Loucy (cell line): ENCODE measurements at regions not wholly inside any gene's neighbourhood (a gene's known extent, or its start where the extent isn't known, plus 50 kb on each side); places are given as distances from the start of the nearest gene placed in this dataset.

Experiments used
- H2AFZ ChIP-seq: fragments of 200-600 bp; sonication (generic); 2 replicates; pipeline ENCODE4 v1.6.0; 2016; ENCODE audit warnings: antibody characterized with exemption, mild to moderate bottlenecking, low read length, moderate library complexity
- H3F3A ChIP-seq: fragments of 200-600 bp; 2 replicates; pipeline ENCODE4 v1.6.0; 2016; ENCODE audit warnings: antibody characterized with exemption, low read depth, mild to moderate bottlenecking
- H3K27me3 ChIP-seq: fragments of 200-600 bp; sonication (generic); 2 replicates; pipeline ENCODE4 v1.6.1; 2014; ENCODE audit warnings: low read length, mild to moderate bottlenecking; ENCODE audit not compliant: insufficient read depth, poor library complexity, severe bottlenecking
- H3K36me3 ChIP-seq: fragments of 200-600 bp; sonication (generic); 2 replicates; pipeline ENCODE4 v1.6.1; 2016; ENCODE audit warnings: low read length; ENCODE audit not compliant: insufficient read depth
- H3K4me1 ChIP-seq: fragments of 200-600 bp; sonication (generic); 2 replicates; pipeline ENCODE4 v1.5.1; 2014; ENCODE audit warnings: low read length, mild to moderate bottlenecking; ENCODE audit not compliant: insufficient read depth, poor library complexity, severe bottlenecking
- H3K4me2 ChIP-seq: fragments of 200-600 bp; sonication (generic); 2 replicates; pipeline ENCODE4 v1.6.0; 2014; ENCODE audit warnings: antibody characterized with exemption, low read length, low read depth, mild to moderate bottlenecking; ENCODE audit not compliant: poor library complexity, severe bottlenecking
- H3K4me3 ChIP-seq: fragments of 200-600 bp; sonication (generic); 2 replicates; pipeline ENCODE4 v1.5.1; 2014; ENCODE audit warnings: low read length, mild to moderate bottlenecking, mixed read lengths; ENCODE audit not compliant: poor library complexity, severe bottlenecking
- H3K79me2 ChIP-seq: fragments of 200-600 bp; sonication (generic); 2 replicates; pipeline ENCODE4 v1.6.1; 2014; ENCODE audit warnings: low read length; ENCODE audit not compliant: insufficient read depth
- H3K9ac ChIP-seq: fragments of 200-600 bp; sonication (generic); 2 replicates; pipeline ENCODE4 v1.6.0; 2014; ENCODE audit warnings: mild to moderate bottlenecking, low read depth, low read length, moderate library complexity; ENCODE audit not compliant: poor library complexity, severe bottlenecking
- H3K9me2 ChIP-seq: fragments of 200-600 bp; sonication (generic); replicated peaks from 2 replicates; pipeline ENCODE4 v1.6.1; 2016; ENCODE audit warnings: low read depth, low read length, mixed read lengths
- H3K9me3 ChIP-seq: fragments of 200-600 bp; sonication (generic); 2 replicates; pipeline ENCODE4 v1.6.1; 2014; ENCODE audit warnings: mild to moderate bottlenecking, antibody characterized with exemption, low read length, low read depth; ENCODE audit not compliant: insufficient read depth
- H4K20me1 ChIP-seq: fragments of 200-600 bp; sonication (generic); 2 replicates; pipeline ENCODE4 v1.6.0; 2014; ENCODE audit warnings: antibody characterized with exemption, low read length, mild to moderate bottlenecking; ENCODE audit not compliant: insufficient read depth, poor library complexity, severe bottlenecking
- EZH2phosphoT487 ChIP-seq: fragments of 200-600 bp; IDR thresholded peaks from 2 replicates; pipeline ENCODE4 v1.6.1; 2018; ENCODE audit warnings: antibody characterized with exemption, mild to moderate bottlenecking, moderate library complexity, borderline replicate concordance
- TF ChIP-seq, protein P1 (sequence below): fragments of 200-600 bp; sonication (generic); conservative IDR thresholded peaks from 2 replicates; pipeline ENCODE4 v1.5.1; 2014; ENCODE audit warnings: mild to moderate bottlenecking, antibody characterized with exemption, low read length

DNA sequence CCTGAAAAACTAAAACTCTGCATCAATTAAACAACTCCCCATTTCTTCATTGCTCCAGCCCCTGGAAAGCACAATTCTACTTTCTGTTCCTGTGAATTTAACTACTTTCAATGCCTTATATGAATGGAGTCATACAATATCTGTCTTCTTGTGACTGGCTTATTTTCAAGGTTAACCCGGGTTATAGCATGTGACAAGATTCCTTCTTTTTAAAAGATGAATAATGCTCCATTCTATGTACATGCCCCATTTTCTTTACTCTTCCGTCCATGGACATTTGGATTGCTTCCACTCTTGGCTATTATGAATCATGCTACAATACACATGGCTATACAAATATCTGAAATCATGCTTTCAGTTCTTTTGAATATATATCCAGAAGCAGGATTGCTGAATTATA is 334.9 kb upstream of the ID4 start:
- no peak for TF ChIP-seq EZH2phosphoT487
- TF ChIP-seq, protein P1, sequence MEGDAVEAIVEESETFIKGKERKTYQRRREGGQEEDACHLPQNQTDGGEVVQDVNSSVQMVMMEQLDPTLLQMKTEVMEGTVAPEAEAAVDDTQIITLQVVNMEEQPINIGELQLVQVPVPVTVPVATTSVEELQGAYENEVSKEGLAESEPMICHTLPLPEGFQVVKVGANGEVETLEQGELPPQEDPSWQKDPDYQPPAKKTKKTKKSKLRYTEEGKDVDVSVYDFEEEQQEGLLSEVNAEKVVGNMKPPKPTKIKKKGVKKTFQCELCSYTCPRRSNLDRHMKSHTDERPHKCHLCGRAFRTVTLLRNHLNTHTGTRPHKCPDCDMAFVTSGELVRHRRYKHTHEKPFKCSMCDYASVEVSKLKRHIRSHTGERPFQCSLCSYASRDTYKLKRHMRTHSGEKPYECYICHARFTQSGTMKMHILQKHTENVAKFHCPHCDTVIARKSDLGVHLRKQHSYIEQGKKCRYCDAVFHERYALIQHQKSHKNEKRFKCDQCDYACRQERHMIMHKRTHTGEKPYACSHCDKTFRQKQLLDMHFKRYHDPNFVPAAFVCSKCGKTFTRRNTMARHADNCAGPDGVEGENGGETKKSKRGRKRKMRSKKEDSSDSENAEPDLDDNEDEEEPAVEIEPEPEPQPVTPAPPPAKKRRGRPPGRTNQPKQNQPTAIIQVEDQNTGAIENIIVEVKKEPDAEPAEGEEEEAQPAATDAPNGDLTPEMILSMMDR: no peak
- no peaks in the 10 kb centered on the region for H3K79me2 ChIP-seq
- no peaks in the 10 kb centered on the region for H3K9me2 ChIP-seq
- no peak overlapping the region for H3K9ac ChIP-seq
- H3K4me1 ChIP-seq: no peaks in the 10 kb centered on the region
- H3K4me2 ChIP-seq: no peak overlapping the region
- H3K27me3 ChIP-seq: no peaks in the 10 kb centered on the region
- no peaks in the 10 kb centered on the region for H4K20me1 ChIP-seq
- H3K36me3 ChIP-seq: no peaks in the 10 kb centered on the region
- H3K4me3 ChIP-seq: no peak overlapping the region
- H3K9me3 ChIP-seq: no peaks in the 10 kb centered on the region
- no peak overlapping the region for H2AFZ ChIP-seq
- H3F3A ChIP-seq: no peaks in the 10 kb centered on the region

DNA sequence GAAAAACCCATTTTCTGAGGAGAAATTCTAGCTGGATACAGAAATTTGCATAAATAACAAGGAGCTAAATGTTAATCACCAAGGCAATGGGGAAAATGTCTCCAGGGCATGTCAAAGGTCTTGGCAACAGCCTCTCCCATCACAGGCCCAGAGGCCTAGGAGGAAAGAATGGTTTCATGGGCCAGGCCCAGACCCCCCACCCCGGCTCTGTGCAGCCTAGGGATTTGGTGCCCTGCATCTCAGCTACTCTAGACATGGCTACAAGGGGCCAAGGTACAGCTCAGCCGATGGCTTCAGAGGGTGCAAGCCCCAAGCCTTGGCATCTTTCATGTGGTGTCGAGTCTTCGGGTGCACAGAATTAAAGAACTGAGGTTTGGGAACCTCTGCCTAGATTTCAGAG is 321.2 kb upstream of the ID4 start:
- no peak overlapping the region for H3K9ac ChIP-seq
- H3K4me1 ChIP-seq: no peaks in the 10 kb centered on the region
- no peaks in the 10 kb centered on the region for H3K27me3 ChIP-seq
- no peak overlapping the region for H2AFZ ChIP-seq
- H3K9me3 ChIP-seq: peaks cover 7% of the 10 kb centered on the region; the same call in 1 of the 2 replicates
- TF ChIP-seq EZH2phosphoT487: no peak
- TF ChIP-seq, protein P1: no peak
- no peaks in the 10 kb centered on the region for H3K36me3 ChIP-seq
- no peaks in the 10 kb centered on the region for H4K20me1 ChIP-seq
- H3K79me2 ChIP-seq: no peaks in the 10 kb centered on the region
- H3F3A ChIP-seq: no peaks in the 10 kb centered on the region
- no peak overlapping the region for H3K4me2 ChIP-seq
- H3K9me2 ChIP-seq: no peaks in the 10 kb centered on the region
- H3K4me3 ChIP-seq: no peak overlapping the region

DNA sequence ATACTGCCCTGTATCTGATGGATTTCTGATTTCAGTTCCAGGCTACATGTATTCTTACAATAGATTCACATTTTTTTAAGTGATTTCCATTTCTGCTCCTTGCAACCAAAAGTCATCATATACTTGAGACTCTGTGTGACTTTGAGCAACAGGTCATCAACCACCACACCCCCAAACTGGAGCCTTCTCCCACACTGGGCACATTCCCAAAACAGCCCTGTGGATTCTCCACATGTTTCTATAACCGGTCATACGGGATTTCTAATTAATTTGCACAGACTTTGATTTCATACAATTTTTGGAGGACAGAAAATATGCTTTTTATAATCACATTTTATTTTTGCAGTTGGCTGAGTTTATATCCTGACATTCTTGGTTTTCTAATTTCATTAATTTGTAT is 317.2 kb upstream of the ID4 start:
- no peaks in the 10 kb centered on the region for H3K36me3 ChIP-seq
- H3K9me3 ChIP-seq: no peaks in the 10 kb centered on the region; the same call in 1 of the 2 replicates
- H3K79me2 ChIP-seq: no peaks in the 10 kb centered on the region
- no peaks in the 10 kb centered on the region for H4K20me1 ChIP-seq
- no peaks in the 10 kb centered on the region for H3F3A ChIP-seq
- TF ChIP-seq, protein P1: no peak
- TF ChIP-seq EZH2phosphoT487: no peak
- no peaks in the 10 kb centered on the region for H3K9me2 ChIP-seq
- no peak overlapping the region for H3K4me3 ChIP-seq
- no peaks in the 10 kb centered on the region for H3K27me3 ChIP-seq
- H3K4me2 ChIP-seq: no peak overlapping the region
- H3K4me1 ChIP-seq: no peaks in the 10 kb centered on the region
- H3K9ac ChIP-seq: no peak overlapping the region
- no peak overlapping the region for H2AFZ ChIP-seq
